WTC11 (cell line): ENCODE measurements at regions not wholly inside any gene's neighbourhood (a gene's known extent, or its start where the extent isn't known, plus 50 kb on each side); places are given as distances from the start of the nearest gene placed in this dataset.

ENCODE experiments used
- ATAC-seq: fragments of 200-7000 bp; cut with Tn5 transposase; 2 replicates; pipeline ENCODE4 v1.10.0; 2021; ENCODE audit warnings: mild to moderate bottlenecking, moderate library complexity
- CTCF ChIA-PET: fragments of 300-600 bp; sonication (Branson Sonifier 250); formaldehyde crosslinking; loops from one replicate; lab custom pipeline; 2021; ENCODE audit warnings: antibody characterized with exemption; lab: Charles Lee
- POLR2A ChIA-PET: fragments of 350-600 bp; sonication (Branson Sonifier 250); formaldehyde crosslinking; loops from one replicate; lab custom pipeline; 2021; ENCODE audit warnings: antibody characterized with exemption; lab: Charles Lee
- DNase-seq: peaks from one replicate; pipeline ENCODE4 v3.0.0; 2021; ENCODE audit warnings: low spot score
- H3K27ac Mint-ChIP-seq: 2 replicates; pipeline ENCODE4 v1.8.0; 2021; ENCODE audit warnings: mixed read lengths
- H3K27me3 Mint-ChIP-seq: 2 replicates; pipeline ENCODE4 v1.8.0; 2021; ENCODE audit warnings: low read depth, mild to moderate bottlenecking, moderate library complexity, mixed read lengths
- H3K36me3 Mint-ChIP-seq: 2 replicates; pipeline ENCODE4 v1.8.0; 2021; ENCODE audit warnings: mixed read lengths
- H3K4me1 Mint-ChIP-seq: 2 replicates; pipeline ENCODE4 v1.8.0; 2022; ENCODE audit warnings: mixed read lengths
- H3K4me3 Mint-ChIP-seq: 2 replicates; pipeline ENCODE4 v1.8.0; 2021; ENCODE audit warnings: mild to moderate bottlenecking, moderate library complexity, mixed read lengths
- H3K9me3 Mint-ChIP-seq: 2 replicates; pipeline ENCODE4 v1.8.0; 2021; ENCODE audit warnings: mixed read lengths
- ATF2 ChIP-seq: sonication (generic); formaldehyde crosslinking; IDR thresholded peaks from 2 replicates; pipeline ENCODE4 v1.8.1; 2022; ENCODE audit warnings: low read depth, missing genetic modification reagents, borderline replicate concordance
- CREB1 ChIP-seq: sonication (generic); formaldehyde crosslinking; IDR thresholded peaks from 2 replicates; pipeline ENCODE4 v1.8.0; 2023; ENCODE audit warnings: mild to moderate bottlenecking, missing genetic modification reagents
- CREM ChIP-seq: sonication (generic); formaldehyde crosslinking; IDR thresholded peaks from 2 replicates; pipeline ENCODE4 v1.8.1; 2022; ENCODE audit warnings: mild to moderate bottlenecking, missing genetic modification reagents, moderate library complexity
- E2F1 ChIP-seq: sonication (generic); formaldehyde crosslinking; IDR thresholded peaks from 2 replicates; pipeline ENCODE4 v1.8.0; 2022; ENCODE audit warnings: mild to moderate bottlenecking, missing genetic modification reagents
- FOXP1 ChIP-seq: sonication (generic); formaldehyde crosslinking; IDR thresholded peaks from 2 replicates; pipeline ENCODE4 v1.8.0; 2022; ENCODE audit warnings: missing genetic modification reagents, mild to moderate bottlenecking, moderate library complexity, borderline replicate concordance
- FOXP4 ChIP-seq: sonication (generic); formaldehyde crosslinking; IDR thresholded peaks from 2 replicates; pipeline ENCODE4 v1.8.0; 2022; ENCODE audit warnings: mild to moderate bottlenecking, missing genetic modification reagents
- GABPB1 ChIP-seq: sonication (generic); formaldehyde crosslinking; IDR thresholded peaks from 2 replicates; pipeline ENCODE4 v1.8.1; 2023; ENCODE audit warnings: mild to moderate bottlenecking, missing genetic modification reagents
- GRHL2 ChIP-seq: fragments of 250-450 bp; sonication (Bioruptor Pico); IDR thresholded peaks from 2 replicates; pipeline ENCODE4 v1.8.0; 2022; ENCODE audit warnings: mild to moderate bottlenecking, moderate library complexity; ENCODE audit not compliant: insufficient replicate concordance, severe bottlenecking
- OVOL2 ChIP-seq: fragments of 250-450 bp; sonication (Bioruptor Pico); IDR thresholded peaks from 2 replicates; pipeline ENCODE4 v1.9.0; 2021; ENCODE audit warnings: mild to moderate bottlenecking, borderline replicate concordance
- PREB ChIP-seq: sonication (generic); formaldehyde crosslinking; IDR thresholded peaks from 2 replicates; pipeline ENCODE4 v1.8.1; 2022; ENCODE audit warnings: mild to moderate bottlenecking, missing genetic modification reagents, moderate library complexity, borderline replicate concordance
- RELA ChIP-seq: sonication (generic); formaldehyde crosslinking; IDR thresholded peaks from 2 replicates; pipeline ENCODE4 v1.8.1; 2022; ENCODE audit warnings: missing genetic modification reagents, mild to moderate bottlenecking, borderline replicate concordance
- SMAD3 ChIP-seq: sonication (generic); formaldehyde crosslinking; IDR thresholded peaks from 2 replicates; pipeline ENCODE4 v1.8.0; 2022; ENCODE audit warnings: missing genetic modification reagents, mild to moderate bottlenecking, borderline replicate concordance
- STAT6 ChIP-seq: sonication (generic); formaldehyde crosslinking; conservative IDR thresholded peaks from 2 replicates; pipeline ENCODE4 v1.8.1; 2023; ENCODE audit warnings: mild to moderate bottlenecking, low read depth, missing genetic modification reagents, moderate library complexity
- USF2 ChIP-seq: sonication (generic); formaldehyde crosslinking; IDR thresholded peaks from 2 replicates; pipeline ENCODE4 v1.8.1; 2023; ENCODE audit warnings: mild to moderate bottlenecking, missing genetic modification reagents, moderate library complexity
- ZNF121 ChIP-seq: sonication (generic); formaldehyde crosslinking; IDR thresholded peaks from 2 replicates; pipeline ENCODE4 v1.8.0; 2023; ENCODE audit warnings: missing genetic modification reagents

GRCh38 chr2:241953324-241953928 is 83.9 kb downstream of the RTP5 start:
- ATAC-seq (no peak), DNase-seq (no peak)
- Mint-ChIP-seq H3K4me1 (peaks cover 5% of the 10 kb centered on the region), H3K27me3 (peaks cover 22% of the 10 kb centered on the region), H3K27ac (no peak overlapping the region), H3K9me3 (peaks cover under 1% of the 10 kb centered on the region; the same call in 1 of the 2 replicates), H3K36me3 (no peaks in the 10 kb centered on the region), H3K4me3 (no peak overlapping the region)
- CTCF ChIA-PET, result no interaction called here
- POLR2A ChIA-PET, result no interaction called here
- TF ChIP-seq GRHL2 (CRISPR knock-in tag), result no peak
- TF ChIP-seq FOXP4 (CRISPR knock-in tag), result no peak
- TF ChIP-seq RELA, result no peak
- TF ChIP-seq STAT6 (CRISPR knock-in tag), result no peak
- no peak for TF ChIP-seq PREB (CRISPR knock-in tag)
- TF ChIP-seq CREM (CRISPR knock-in tag), result no peak
- no peak for TF ChIP-seq OVOL2 (CRISPR knock-in tag)
- no peak for TF ChIP-seq CREB1 (CRISPR knock-in tag)
- no peak for TF ChIP-seq GABPB1 (CRISPR knock-in tag)
- no peak for TF ChIP-seq ATF2 (CRISPR knock-in tag)
- TF ChIP-seq USF2 (CRISPR knock-in tag), result no peak
- TF ChIP-seq E2F1 (CRISPR knock-in tag), result no peak
- TF ChIP-seq FOXP1 (CRISPR knock-in tag), result no peak
- no peak for TF ChIP-seq SMAD3 (CRISPR knock-in tag)
- no peak for TF ChIP-seq ZNF121 (CRISPR knock-in tag)
- TF ChIP-seq, all 79 proteins: peak for 0
